Liver (tissue), 7 donors: ENCODE measurements at regions not wholly inside any gene's neighbourhood (a gene's known extent, or its start where the extent isn't known, plus 50 kb on each side); places are given as distances from the start of the nearest gene placed in this dataset.

Experiments used
- DNase-seq: peaks from one replicate; pipeline ENCODE4 v3.0.0-alpha.2; 2017; ENCODE audit warnings: low spot score
- H3K27ac ChIP-seq, 2 donors: one replicate each; pipeline ENCODE4 v1.7.0; 2013; ENCODE audit warnings: inconsistent platforms in 2 of 2, low read length in 2 of 2, control low read depth in 1 of 2, low read depth in 1 of 2, mild to moderate bottlenecking in 1 of 2
- H3K27me3 ChIP-seq, 4 donors: one replicate each; pipeline versions ENCODE4 v1.6.1 to v1.7.0; 2013; ENCODE audit warnings: low read length in 3 of 4, inconsistent platforms in 1 of 4, mild to moderate bottlenecking in 1 of 4, moderate library complexity in 1 of 4; ENCODE audit not compliant: control insufficient read depth in 4 of 4, insufficient read depth in 4 of 4
- H3K36me3 ChIP-seq, 4 donors: one replicate each; pipeline versions ENCODE4 v1.6.1 to v1.7.0; 2013; ENCODE audit warnings: low read length in 3 of 4, mild to moderate bottlenecking in 3 of 4, low read depth in 1 of 4, moderate library complexity in 1 of 4; ENCODE audit not compliant: control insufficient read depth in 4 of 4, insufficient read depth in 3 of 4
- H3K4me1 ChIP-seq, 4 donors: one replicate each; pipeline versions ENCODE4 v1.6.1 to v1.7.0; 2013; ENCODE audit warnings: low read length in 3 of 4, mild to moderate bottlenecking in 3 of 4, moderate library complexity in 1 of 4; ENCODE audit not compliant: control insufficient read depth in 4 of 4, insufficient read depth in 4 of 4
- H3K4me3 ChIP-seq, 3 donors: one replicate each; pipeline versions ENCODE4 v1.6.1 to v1.7.0; 2013; ENCODE audit warnings: low read length in 3 of 3, control low read depth in 1 of 3, low read depth in 1 of 3, mild to moderate bottlenecking in 1 of 3
- H3K9ac ChIP-seq, 2 donors: one replicate each; pipeline ENCODE4 v1.7.0; 2013; ENCODE audit warnings: low read length in 2 of 2, mild to moderate bottlenecking in 2 of 2, moderate library complexity in 2 of 2, control low read depth in 1 of 2, low read depth in 1 of 2
- H3K9me3 ChIP-seq, 4 donors: one replicate each; pipeline versions ENCODE4 v1.6.1 to v1.7.0; 2013; ENCODE audit warnings: low read length in 3 of 4; ENCODE audit not compliant: control insufficient read depth in 4 of 4
- FOXA2 ChIP-seq: IDR thresholded peaks from 2 replicates; pipeline ENCODE4 v1.6.1; 2016; ENCODE audit warnings: antibody characterized with exemption
- GABPA ChIP-seq, 2 donors: IDR thresholded peaks in 1 of 2; conservative IDR thresholded peaks in 1 of 2; 2 replicates each; pipeline ENCODE4 v1.6.1; 2016; ENCODE audit warnings: antibody characterized with exemption in 2 of 2, mild to moderate bottlenecking in 1 of 2, moderate library complexity in 1 of 2
- HNF4A ChIP-seq, 2 donors: conservative IDR thresholded peaks; 2 replicates each; pipeline ENCODE4 v1.6.1; 2016; ENCODE audit warnings: antibody characterized with exemption in 2 of 2, mild to moderate bottlenecking in 2 of 2
- HNF4G ChIP-seq: IDR thresholded peaks from 2 replicates; pipeline ENCODE4 v1.6.1; 2016; ENCODE audit warnings: antibody characterized with exemption
- NR2F2 ChIP-seq: IDR thresholded peaks from 2 replicates; pipeline ENCODE4 v1.6.1; 2016; ENCODE audit warnings: antibody characterized with exemption
- RAD21 ChIP-seq, 2 donors: IDR thresholded peaks; 2 replicates each; pipeline ENCODE4 v1.6.1; 2016; ENCODE audit warnings: antibody characterized with exemption in 2 of 2, mild to moderate bottlenecking in 2 of 2
- TAF1 ChIP-seq: conservative IDR thresholded peaks from 2 replicates; pipeline ENCODE4 v1.6.1; 2016; ENCODE audit warnings: antibody characterized with exemption, mild to moderate bottlenecking
- YY1 ChIP-seq: IDR thresholded peaks from 2 replicates; pipeline ENCODE4 v1.6.1; 2016; ENCODE audit warnings: antibody characterized with exemption, mild to moderate bottlenecking
- WGBS: extraction: QIAGEN DNeasy Blood & Tissue Kit; methylation state at CpG from one replicate; pipeline ENCODE4 v1.1.7; 2013; 5-methylcytosine and 5-hydroxymethylcytosine counted together
- TF ChIP-seq, protein P1 (sequence below): IDR thresholded peaks from 2 replicates; pipeline ENCODE4 v1.6.1; 2016; ENCODE audit warnings: antibody characterized with exemption
- TF ChIP-seq, protein P2 (sequence below): IDR thresholded peaks from 2 replicates; pipeline ENCODE4 v1.6.1; 2016; ENCODE audit warnings: antibody characterized with exemption, mild to moderate bottlenecking
- donor health status: healthy.
- donor health status: healthy.
- donor health status: healthy.
- donor health status: healthy.

DNA sequence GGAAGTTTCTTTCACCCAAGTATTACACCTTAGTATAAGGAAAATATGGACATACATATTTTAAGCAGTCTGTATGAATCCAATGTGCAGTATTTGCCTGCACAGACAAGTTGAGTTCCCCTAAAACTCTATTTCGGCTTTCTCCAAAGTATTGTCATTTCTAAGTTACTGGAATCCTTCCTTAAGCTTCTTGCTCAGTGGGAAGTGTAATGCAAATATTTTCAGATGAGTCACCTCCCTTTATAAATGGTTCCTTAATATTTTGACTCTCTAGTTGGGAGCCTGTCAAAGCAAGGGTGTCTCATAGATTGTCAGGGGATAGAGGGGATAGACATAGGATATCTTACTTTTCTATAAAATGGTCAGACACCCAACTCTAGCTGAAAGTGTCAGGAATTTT, 178.6 kb downstream of the NAA11 start:
- Histone ChIP-seq H3K4me3 (no peak overlapping the region), H3K27ac (no peak overlapping the region), H3K9me3 (peaks cover 0 to 5% (median 3%) of the 10 kb centered on the region in 4 donors), H3K36me3 (no peaks in the 10 kb centered on the region), H3K27me3 (no peaks in the 10 kb centered on the region), H3K9ac (no peak overlapping the region), H3K4me1 (no peaks in the 10 kb centered on the region)
- 64% methylated on average over 1 of the region's 1 CpG for WGBS
- no peak for DNase-seq
- TF ChIP-seq, protein P1, sequence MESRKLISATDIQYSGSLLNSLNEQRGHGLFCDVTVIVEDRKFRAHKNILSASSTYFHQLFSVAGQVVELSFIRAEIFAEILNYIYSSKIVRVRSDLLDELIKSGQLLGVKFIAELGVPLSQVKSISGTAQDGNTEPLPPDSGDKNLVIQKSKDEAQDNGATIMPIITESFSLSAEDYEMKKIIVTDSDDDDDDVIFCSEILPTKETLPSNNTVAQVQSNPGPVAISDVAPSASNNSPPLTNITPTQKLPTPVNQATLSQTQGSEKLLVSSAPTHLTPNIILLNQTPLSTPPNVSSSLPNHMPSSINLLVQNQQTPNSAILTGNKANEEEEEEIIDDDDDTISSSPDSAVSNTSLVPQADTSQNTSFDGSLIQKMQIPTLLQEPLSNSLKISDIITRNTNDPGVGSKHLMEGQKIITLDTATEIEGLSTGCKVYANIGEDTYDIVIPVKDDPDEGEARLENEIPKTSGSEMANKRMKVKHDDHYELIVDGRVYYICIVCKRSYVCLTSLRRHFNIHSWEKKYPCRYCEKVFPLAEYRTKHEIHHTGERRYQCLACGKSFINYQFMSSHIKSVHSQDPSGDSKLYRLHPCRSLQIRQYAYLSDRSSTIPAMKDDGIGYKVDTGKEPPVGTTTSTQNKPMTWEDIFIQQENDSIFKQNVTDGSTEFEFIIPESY, result no peak
- no peak for TF ChIP-seq YY1
- TF ChIP-seq TAF1, result no peak

DNA sequence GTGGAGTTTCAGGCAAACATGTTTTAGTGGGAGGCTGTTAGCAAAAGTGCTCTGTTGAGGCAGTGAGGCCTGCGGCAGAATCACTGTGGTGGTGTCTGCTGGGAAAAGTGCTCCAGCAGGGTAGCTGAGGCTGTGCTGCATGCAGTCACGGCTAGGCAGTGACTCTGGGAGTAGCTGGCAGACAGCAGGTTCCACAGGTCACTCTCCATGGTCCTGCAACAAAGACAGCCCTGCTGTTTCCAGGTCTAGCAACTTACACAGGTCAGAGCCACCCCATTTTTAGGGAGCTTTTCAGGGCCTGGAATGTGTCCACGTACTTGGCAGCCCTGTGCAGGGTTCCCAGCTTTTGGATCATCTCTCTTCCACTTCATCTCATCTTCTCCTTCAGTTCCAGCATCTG, 184.3 kb downstream of the NAA11 start:
- TF ChIP-seq NR2F2, result no peak
- TF ChIP-seq, protein P2, sequence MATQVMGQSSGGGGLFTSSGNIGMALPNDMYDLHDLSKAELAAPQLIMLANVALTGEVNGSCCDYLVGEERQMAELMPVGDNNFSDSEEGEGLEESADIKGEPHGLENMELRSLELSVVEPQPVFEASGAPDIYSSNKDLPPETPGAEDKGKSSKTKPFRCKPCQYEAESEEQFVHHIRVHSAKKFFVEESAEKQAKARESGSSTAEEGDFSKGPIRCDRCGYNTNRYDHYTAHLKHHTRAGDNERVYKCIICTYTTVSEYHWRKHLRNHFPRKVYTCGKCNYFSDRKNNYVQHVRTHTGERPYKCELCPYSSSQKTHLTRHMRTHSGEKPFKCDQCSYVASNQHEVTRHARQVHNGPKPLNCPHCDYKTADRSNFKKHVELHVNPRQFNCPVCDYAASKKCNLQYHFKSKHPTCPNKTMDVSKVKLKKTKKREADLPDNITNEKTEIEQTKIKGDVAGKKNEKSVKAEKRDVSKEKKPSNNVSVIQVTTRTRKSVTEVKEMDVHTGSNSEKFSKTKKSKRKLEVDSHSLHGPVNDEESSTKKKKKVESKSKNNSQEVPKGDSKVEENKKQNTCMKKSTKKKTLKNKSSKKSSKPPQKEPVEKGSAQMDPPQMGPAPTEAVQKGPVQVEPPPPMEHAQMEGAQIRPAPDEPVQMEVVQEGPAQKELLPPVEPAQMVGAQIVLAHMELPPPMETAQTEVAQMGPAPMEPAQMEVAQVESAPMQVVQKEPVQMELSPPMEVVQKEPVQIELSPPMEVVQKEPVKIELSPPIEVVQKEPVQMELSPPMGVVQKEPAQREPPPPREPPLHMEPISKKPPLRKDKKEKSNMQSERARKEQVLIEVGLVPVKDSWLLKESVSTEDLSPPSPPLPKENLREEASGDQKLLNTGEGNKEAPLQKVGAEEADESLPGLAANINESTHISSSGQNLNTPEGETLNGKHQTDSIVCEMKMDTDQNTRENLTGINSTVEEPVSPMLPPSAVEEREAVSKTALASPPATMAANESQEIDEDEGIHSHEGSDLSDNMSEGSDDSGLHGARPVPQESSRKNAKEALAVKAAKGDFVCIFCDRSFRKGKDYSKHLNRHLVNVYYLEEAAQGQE, result peak; percentile 91
- Histone ChIP-seq H3K4me3 (no peak overlapping the region), H3K36me3 (no peaks in the 10 kb centered on the region), H3K4me1 (no peaks in the 10 kb centered on the region), H3K9ac (no peak overlapping the region), H3K27me3 (no peaks in the 10 kb centered on the region), H3K27ac (no peak overlapping the region), H3K9me3 (peaks cover 0 to 3% (median 0%) of the 10 kb centered on the region in 4 donors)
- no peak for DNase-seq
- 30% methylated on average over 3 of the region's 3 CpGs for WGBS

DNA sequence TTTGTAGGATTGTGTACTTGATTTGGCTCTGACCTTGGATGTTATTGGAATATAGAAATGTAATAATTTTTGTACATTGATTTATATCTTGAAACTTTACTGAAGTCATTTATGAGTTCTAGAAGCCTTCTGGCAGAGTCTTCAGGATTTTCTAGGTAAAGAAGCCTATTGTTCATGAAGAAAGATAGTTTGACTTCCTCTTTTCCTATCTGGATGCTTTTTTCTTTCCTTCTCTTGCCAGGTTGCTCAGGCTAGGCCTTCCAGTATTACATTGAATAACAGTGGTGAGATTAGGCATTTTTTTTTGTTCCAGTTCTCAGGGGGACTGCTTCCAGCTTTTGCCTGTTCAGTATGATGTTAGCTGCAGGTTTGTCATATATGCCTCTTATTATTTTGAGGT, 191.1 kb downstream of the NAA11 start:
- no peaks in the 10 kb centered on the region for H3K27me3 ChIP-seq
- no peak overlapping the region for H3K9ac ChIP-seq
- DNase-seq, result no peak
- no peaks in the 10 kb centered on the region for H3K36me3 ChIP-seq
- H3K27ac ChIP-seq, result no peak overlapping the region
- H3K4me1 ChIP-seq, result no peaks in the 10 kb centered on the region
- H3K9me3 ChIP-seq, result no peaks in the 10 kb centered on the region
- TF ChIP-seq HNF4A (conservative IDR thresholded peaks at IDR 0.05), result no peak
- no peak for TF ChIP-seq FOXA2
- no peak for TF ChIP-seq HNF4G
- TF ChIP-seq RAD21 (IDR thresholded peaks at IDR 0.05), result no peak
- no peak for TF ChIP-seq YY1
- TF ChIP-seq GABPA (IDR thresholded peaks at IDR 0.05 in 1 of 2, conservative IDR thresholded peaks at IDR 0.05 in 1 of 2), result no peak
- H3K4me3 ChIP-seq, result no peak overlapping the region
